Erythroblast (primary cell): ENCODE measurements at regions not wholly inside any gene's neighbourhood (a gene's known extent, or its start where the extent isn't known, plus 50 kb on each side); places are given as distances from the start of the nearest gene placed in this dataset.
"Not testable (repeated sequence)": the region's sequence is repeated elsewhere in the genome, so short reads cannot be mapped to it uniquely, and the experiment has no call there.

Source experiments
- DNase-seq, 2 experiments: peaks; one replicate each; lab custom pipeline; 2025; lab: John Stamatoyannopoulos, UW
- GATA1 ChIP-seq: IDR thresholded peaks from 2 replicates; pipeline ENCODE4 v1.6.1; 2011; ENCODE audit warnings: low read depth, mild to moderate bottlenecking, control low read depth, low read length, moderate library complexity
- POLR2A ChIP-seq: IDR thresholded peaks from 2 replicates; pipeline ENCODE4 v1.6.1; 2011; ENCODE audit warnings: mild to moderate bottlenecking, low read length

- no peak for DNase-seq
- TF ChIP-seq POLR2A, result no peak
- no peak for TF ChIP-seq GATA1
Observed at GRCh38 chr4:3368841-3369760, 72.7 kb upstream of the HGFAC start.

- DNase-seq, result no peak
- TF ChIP-seq GATA1, result no peak
- no peak for TF ChIP-seq POLR2A
Observed at GRCh38 chr4:3369781-3370674, 71.7 kb upstream of the HGFAC start.

DNA sequence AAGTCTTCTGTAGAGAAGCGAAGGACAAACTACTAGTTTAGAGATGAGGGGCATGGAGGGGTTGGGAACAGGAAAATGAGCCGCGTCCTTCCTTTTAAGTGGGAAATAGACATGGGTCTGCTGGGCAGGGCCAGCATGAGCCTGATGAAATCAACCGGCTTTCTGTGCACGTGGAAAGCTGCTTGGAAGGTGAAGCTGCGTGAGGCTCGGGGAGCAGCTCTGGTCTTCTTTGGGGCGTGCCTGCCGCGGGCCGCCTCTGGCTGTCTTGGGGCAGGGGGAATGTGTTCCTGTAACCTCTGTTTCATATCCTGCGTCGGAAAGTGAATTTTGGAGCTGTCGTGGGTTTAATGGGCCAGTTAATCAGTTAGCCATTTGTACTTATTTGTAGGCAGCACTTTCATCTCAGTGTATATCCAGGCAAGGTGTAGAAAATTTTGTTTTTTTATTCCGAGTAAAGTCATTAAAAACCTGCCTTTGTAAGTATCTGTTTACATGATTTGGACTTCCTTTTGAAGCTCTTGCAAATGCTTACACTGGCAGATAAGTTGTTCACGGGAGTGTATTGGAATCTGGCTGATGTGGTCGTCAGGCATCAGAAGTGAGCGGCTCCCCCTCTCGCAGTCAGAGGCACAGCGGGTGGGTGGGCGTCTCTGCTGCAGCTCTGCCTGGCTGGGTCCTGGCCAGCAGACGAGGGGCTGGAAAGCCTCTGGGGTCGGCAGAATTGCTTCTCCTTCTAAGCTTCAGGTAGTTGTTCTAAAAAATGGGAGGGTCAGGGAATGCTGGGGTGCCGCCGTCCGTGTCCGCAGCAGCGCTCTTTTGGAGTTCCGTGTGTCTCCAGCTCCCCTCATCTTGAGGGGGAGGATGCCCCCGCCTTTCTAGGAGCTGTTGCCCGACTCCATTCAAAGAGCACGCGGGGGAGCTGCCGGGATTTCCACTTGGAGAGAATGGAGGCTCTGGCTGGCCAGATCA lies 70.5 kb upstream of the HGFAC start:
- no peak for DNase-seq
- TF ChIP-seq POLR2A (no peak), GATA1 (no peak)

GRCh38 chr4:3372264-3372932 lies 69.4 kb upstream of the HGFAC start:
- no peak for TF ChIP-seq POLR2A
- no peak for TF ChIP-seq GATA1
- no peak for DNase-seq

DNA sequence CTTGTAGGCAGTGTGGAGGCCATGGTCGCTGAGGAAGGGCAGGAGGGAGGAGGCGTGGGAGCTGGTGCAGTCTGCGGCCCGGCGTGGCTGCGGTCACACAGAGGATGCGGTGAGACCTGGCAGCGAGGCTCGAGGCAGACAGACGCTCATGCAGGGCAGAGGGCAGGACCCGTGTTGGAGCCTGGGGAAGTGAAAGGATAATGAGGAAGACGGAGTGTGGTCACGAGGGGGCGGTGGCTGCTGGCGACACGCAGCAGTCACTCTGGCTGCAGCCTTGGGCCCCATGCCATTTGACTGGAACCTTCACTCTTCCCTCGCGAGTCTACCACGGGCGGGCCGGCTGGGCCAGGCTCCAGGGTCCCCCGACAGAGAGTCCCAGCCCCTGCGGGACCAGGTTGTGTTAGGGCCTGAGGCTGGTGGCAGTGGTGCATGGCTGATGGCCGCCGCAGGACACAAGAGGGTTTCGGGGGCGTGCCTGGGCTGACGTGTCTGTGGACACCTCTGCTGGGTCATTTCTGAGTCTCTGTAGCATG lies 68.8 kb upstream of the HGFAC start:
- TF ChIP-seq POLR2A (no peak), GATA1 (no peak)
- DNase-seq, result no peak

- TF ChIP-seq GATA1 (no peak), POLR2A (no peak)
- no peak for DNase-seq
Observed at GRCh38 chr4:3373468-3373867, 68.3 kb upstream of the HGFAC start.

- TF ChIP-seq POLR2A (no peak), GATA1 (no peak)
- DNase-seq, result no peak
Observed at GRCh38 chr4:3374011-3374645, 67.6 kb upstream of the HGFAC start.

DNA sequence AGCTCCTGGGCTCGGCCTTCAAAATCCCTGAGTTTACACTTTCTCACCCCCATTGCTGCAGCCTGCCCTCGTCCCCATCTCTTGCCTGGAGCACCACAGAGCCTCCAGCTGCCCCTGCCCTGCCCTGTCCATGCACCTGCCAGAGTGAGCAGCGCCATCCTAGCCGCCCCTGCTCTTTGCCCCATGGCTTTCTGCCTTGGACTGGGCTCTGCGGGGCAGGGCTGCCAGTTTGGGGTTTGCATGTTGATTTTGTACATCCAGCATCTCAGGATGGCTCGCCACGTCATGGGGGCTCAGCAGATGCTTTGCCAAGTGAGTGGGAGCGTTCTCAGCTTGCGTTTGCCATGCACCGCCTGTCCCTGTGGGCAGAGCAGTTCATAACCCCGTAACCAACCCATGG lies 67.1 kb upstream of the HGFAC start:
- no peak for DNase-seq
- TF ChIP-seq POLR2A, result no peak
- no peak for TF ChIP-seq GATA1

GRCh38 chr4:3375688-3376087 lies 66.1 kb upstream of the HGFAC start:
- no peak for DNase-seq
- TF ChIP-seq POLR2A, result no peak
- no peak for TF ChIP-seq GATA1

GRCh38 chr4:3376266-3376665 lies 65.5 kb upstream of the HGFAC start:
- TF ChIP-seq GATA1 (no peak), POLR2A (no peak)
- no peak for DNase-seq

DNA sequence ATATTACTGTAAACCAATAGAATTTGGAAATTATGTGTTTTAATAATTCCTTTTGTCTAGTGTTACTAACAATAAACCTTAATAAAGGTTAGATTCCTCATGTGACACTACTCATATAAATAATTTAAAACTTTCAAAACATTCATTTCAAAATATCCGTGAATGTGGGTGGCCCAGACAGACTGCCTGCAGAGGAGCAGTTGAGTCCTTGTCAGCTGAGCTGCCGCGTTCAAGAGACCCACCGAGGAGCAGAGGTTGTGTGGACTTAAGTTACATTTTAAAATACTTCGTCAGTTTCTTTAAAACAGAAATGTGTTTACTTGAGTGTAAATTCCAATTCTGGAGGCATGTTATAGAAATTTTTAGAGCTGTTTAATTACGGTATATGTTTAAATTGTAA lies 64.2 kb upstream of the HGFAC start:
- DNase-seq, result no peak
- no peak for TF ChIP-seq POLR2A
- TF ChIP-seq GATA1, result no peak

DNA sequence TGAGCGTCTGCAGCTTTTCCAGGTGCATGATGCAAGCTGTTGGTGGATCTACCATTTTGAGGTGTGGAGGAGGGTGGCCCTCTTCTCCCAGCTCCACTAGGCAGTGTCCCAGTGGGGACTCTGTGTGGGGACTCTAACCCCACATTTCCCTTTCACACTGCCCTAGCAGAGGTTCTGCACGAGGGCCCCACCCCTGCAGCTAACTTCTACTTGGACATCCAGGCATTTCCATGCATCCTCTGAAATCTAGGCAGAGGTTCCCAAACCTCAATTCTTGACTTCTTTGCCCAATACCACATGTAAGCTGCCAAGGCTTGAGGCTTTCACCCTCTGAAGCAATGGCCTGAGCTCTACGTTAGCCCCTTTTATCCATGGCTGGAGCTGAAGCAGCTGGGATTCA lies 61.4 kb upstream of the HGFAC start:
- DNase-seq, result not testable (repeated sequence)

GRCh38 chr4:3381208-3381607 lies 60.6 kb upstream of the HGFAC start:
- not testable (repeated sequence) for DNase-seq
